ENCODE measurements at regions not wholly inside any gene's neighbourhood (a gene's known extent, or its start where the extent isn't known, plus 50 kb on each side); places are given as distances from the start of the nearest gene placed in this dataset.

DNA sequence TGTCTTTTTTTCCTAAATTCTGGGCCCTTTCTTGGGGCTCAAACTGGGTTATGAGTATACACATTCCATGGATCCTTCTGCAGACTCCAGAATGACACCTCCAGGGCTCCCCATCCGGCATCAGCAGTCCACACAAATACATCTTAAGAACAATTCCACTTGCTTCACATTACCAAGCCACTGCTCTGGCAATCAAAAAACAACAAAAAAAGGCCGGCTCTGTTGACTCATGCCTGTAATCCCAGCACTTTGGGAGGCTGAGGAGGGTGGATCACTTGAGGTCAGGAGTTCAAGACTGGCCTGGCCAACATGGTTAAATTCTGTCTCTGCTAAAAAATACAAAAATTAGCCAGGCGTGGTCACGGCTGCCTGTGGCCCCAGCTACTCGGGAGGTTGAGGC, 49.9 kb upstream of the LPP start:
- Histone ChIP-seq H3K4me3 (ENCODE audit: low read depth in 2 of 2, low read length in 1 of 2) (no peak overlapping the region), H3K27me3 (ENCODE audit: insufficient read depth) (no peaks in the 10 kb centered on the region), H3K9ac (no peak overlapping the region), H3K36me3 (replicated peaks in 1 of 2; ENCODE audit: control insufficient read depth in 1 of 2, insufficient read depth in 2 of 2, low read length in 1 of 2) (no peaks in the 10 kb centered on the region), H3K4me2 (no peak overlapping the region), H2AFZ (ENCODE audit: low read depth) (no peak overlapping the region), H3K9me3 (no peaks in the 10 kb centered on the region; the same call in 1 of the 2 replicates), H4K20me1 (ENCODE audit: insufficient read depth) (no peaks in the 10 kb centered on the region), H3K27ac (ENCODE audit: low read depth in 2 of 2, low read length in 1 of 2) (no peak overlapping the region), H3K4me1 (ENCODE audit: control insufficient read depth in 1 of 2, insufficient read depth in 2 of 2, low read depth in 1 of 2, low read length in 1 of 2) (no peaks in the 10 kb centered on the region), H3F3A (replicated peaks; ENCODE audit: insufficient read depth) (no peaks in the 10 kb centered on the region), H3K79me2 (ENCODE audit: insufficient read depth) (no peaks in the 10 kb centered on the region), H3K9me2 (no peaks in the 10 kb centered on the region)
- 72% methylated on average over 5 of the region's 5 CpGs for WGBS (ENCODE audit: low lambda C conversion rate)
- TF ChIP-seq RXRA (IDR thresholded peaks at IDR 0.05; ENCODE audit: borderline replicate concordance, low read depth) (no peak), TEAD4 (IDR thresholded peaks at IDR 0.05; ENCODE audit: borderline replicate concordance, insufficient read depth) (no peak), MXI1 (IDR thresholded peaks at IDR 0.05; ENCODE audit: low read depth, low read length) (no peak), TAF1 (IDR thresholded peaks at IDR 0.05; ENCODE audit: borderline replicate concordance, low read depth, low read length) (no peak), MEF2A (IDR thresholded peaks at IDR 0.05; ENCODE audit: borderline replicate concordance, low read depth) (no peak)
- TF ChIP-seq, protein P1, sequence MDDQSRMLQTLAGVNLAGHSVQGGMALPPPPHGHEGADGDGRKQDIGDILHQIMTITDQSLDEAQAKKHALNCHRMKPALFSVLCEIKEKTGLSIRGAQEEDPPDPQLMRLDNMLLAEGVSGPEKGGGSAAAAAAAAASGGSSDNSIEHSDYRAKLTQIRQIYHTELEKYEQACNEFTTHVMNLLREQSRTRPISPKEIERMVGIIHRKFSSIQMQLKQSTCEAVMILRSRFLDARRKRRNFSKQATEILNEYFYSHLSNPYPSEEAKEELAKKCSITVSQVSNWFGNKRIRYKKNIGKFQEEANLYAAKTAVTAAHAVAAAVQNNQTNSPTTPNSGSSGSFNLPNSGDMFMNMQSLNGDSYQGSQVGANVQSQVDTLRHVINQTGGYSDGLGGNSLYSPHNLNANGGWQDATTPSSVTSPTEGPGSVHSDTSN (IDR thresholded peaks at IDR 0.05): no peak
- TF ChIP-seq, protein P2, sequence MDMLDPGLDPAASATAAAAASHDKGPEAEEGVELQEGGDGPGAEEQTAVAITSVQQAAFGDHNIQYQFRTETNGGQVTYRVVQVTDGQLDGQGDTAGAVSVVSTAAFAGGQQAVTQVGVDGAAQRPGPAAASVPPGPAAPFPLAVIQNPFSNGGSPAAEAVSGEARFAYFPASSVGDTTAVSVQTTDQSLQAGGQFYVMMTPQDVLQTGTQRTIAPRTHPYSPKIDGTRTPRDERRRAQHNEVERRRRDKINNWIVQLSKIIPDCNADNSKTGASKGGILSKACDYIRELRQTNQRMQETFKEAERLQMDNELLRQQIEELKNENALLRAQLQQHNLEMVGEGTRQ (IDR thresholded peaks at IDR 0.05; ENCODE audit: borderline replicate concordance, low read depth, low read length): no peak
- DNase-seq: no peak
- ChIA-PET CTCF (no interaction called here), POLR2A (no interaction called here)

All from SK-N-SH (cell line).